HL-60 (cell line): ENCODE measurements at regions not wholly inside any gene's neighbourhood (a gene's known extent, or its start where the extent isn't known, plus 50 kb on each side); places are given as distances from the start of the nearest gene placed in this dataset.

Experiments
- CTCF ChIP-seq: IDR thresholded peaks from one replicate; pipeline ENCODE4 v1.5.1; 2011; ENCODE audit warnings: low read length, control low read depth, inconsistent platforms; ENCODE audit not compliant: insufficient read depth
- GABPA ChIP-seq: IDR thresholded peaks from 2 replicates; pipeline ENCODE4 v1.6.1; 2012; ENCODE audit warnings: low read depth
- POLR2AphosphoS5 ChIP-seq: IDR thresholded peaks from 2 replicates; pipeline ENCODE4 v1.6.1; 2012; ENCODE audit warnings: low read depth
- REST ChIP-seq: IDR thresholded peaks from 2 replicates; pipeline ENCODE4 v1.6.1; 2012; ENCODE audit warnings: low read depth; ENCODE audit not compliant: insufficient replicate concordance

- no peak for TF ChIP-seq POLR2AphosphoS5
- no peak for TF ChIP-seq CTCF
- no peak for TF ChIP-seq GABPA
- TF ChIP-seq REST = no peak
Observed at GRCh38 chr13:74930402-74931165, 551.4 kb downstream of the TBC1D4 start.
